ENCODE measurements at regions not wholly inside any gene's neighbourhood (a gene's known extent, or its start where the extent isn't known, plus 50 kb on each side); places are given as distances from the start of the nearest gene placed in this dataset.

DNA sequence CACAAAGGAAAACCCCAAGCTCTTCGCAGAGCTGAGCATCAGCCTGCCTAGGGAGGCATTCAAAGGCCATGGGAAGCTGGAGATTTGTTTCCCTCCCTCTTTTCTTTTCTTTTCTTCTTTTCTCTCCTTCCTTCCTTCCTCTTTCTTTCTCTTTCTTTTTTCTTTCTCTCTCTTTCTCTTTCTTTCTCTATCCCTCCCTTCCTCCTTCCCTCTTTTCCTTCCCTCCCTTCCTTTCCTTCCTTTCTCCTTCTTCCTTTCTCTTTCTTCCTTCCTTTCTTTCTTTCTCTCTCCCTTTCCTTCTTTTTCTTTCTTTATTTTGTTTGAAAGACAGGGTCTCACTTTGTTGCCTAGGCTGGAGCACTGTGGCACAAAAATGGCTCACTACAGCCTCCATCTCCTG is 168.4 kb upstream of the ARL4C start:
- DNase-seq (ENCODE audit: extremely low read depth in 1 of 2, low read depth in 1 of 2), result no peak

DNA sequence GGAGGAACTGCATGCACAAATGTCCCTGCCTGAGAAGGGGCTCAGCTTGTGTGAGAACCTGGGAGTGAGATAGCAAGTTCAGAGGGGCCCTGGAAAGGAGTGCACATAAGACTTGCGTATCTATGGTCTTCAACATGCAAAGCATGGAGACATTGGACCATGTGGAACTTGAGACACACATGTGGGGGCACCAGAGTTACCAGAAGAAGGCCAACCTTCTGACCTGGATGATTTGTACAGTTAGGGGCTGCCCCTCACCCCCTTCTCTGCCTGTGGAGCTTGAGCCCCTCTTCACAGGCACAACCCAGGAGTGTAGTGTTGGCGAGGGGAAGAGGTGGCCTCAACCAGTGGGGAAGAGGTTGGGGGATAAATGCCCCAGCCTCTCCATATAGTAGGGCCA is 165.0 kb upstream of the ARL4C start:
- no peak for DNase-seq (ENCODE audit: extremely low read depth in 1 of 2, low read depth in 1 of 2)

DNA sequence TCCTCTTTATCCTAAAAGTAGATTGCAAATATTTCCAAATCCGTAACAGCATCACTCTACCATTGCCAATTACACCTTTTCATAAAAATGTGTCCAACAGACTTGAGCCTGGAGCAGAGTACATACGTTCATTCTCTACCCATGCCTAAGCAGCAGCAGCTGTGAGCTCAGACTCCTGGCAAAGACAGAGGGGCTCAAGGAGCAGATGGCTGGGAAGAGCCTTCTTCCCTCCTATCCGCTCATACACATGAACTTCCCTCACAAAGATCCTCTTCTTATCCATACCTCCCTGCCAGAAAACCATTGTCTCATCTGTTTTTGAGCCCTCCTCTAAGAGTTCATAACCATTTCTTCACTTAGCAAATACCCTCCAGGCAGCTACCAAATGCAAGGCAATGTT is 164.3 kb upstream of the ARL4C start:
- DNase-seq (ENCODE audit: extremely low read depth in 1 of 2, low read depth in 1 of 2), result no peak

DNA sequence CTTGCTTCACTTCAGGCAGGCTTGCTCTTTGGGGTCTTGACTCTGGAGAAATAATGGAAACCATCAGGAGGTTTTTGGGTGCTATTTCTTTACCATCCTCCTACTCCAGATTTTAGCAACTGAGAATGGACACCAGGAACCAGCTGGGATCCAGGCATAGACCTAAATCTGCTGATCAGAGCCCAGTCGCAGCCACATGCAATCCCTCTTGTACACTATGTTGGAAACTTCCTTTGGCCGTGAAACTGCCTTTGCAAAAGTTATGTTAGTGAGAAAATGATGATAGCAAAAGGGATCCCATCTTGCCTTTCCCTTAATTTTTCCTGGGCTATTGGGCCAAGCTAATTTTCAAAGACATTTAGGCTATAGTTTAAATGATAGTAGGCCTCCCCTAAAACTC is 158.8 kb upstream of the ARL4C start:
- no peak for DNase-seq (ENCODE audit: extremely low read depth in 1 of 2, low read depth in 1 of 2)

DNA sequence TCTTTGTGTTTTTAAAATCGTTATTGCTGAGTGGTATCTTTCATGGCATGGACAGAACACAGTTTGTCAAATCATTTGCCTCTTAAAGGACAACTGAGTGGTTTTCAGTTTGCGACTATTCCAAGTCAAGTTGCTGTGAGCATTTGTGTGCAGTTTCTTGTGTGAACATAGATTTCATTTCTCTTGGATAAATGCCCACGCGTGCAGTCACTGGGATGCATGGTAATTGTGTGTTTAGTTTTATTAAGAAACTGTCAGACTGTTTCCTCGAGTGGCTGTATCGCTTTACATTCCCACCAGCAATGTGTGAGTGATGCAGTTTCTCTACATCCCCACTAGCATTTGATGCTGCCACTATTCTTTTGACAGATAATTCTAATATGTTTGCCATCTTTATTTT is 154.0 kb upstream of the ARL4C start:
- no peak for DNase-seq (ENCODE audit: extremely low read depth in 1 of 2, low read depth in 1 of 2)

DNA sequence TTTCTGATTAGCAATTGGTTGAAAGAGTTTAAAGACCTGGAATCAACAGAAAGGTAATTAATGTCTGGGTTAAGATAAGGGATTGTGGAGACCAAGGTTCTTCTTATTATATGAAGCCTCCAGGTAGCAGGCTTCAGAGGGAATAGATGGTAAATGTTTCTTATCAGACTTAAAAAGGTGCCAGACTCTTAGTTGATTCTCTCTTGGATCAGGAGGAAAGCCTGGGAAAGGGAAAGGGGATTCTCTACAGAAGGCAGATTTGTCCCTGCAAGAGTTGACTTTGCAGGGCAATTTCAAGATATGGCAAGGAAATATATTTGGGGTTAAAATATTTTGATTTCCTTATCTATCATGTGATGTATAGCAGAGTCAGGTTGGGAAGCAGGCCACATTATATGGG is 153.1 kb upstream of the ARL4C start:
- DNase-seq (ENCODE audit: extremely low read depth in 1 of 2, low read depth in 1 of 2), result no peak

DNA sequence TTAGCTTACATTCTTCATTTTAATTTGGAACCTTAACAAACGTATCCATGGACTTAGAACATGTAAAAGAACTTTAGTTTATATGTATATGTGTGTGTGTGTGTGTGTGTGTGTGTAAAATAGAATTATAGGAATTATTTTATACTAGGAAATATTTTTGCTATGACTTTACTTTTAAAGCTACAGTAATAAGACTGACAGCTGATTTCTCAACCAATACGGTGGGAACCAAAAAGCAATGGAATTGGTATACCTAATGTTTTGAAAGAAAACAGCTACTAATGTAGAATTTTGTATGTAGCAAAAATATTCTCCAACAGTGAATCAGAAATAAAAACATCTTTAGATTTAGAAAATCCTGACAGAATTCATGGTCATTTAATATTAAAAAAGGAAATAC is 146.5 kb upstream of the ARL4C start:
- no peak for DNase-seq (ENCODE audit: extremely low read depth in 1 of 2, low read depth in 1 of 2)

DNA sequence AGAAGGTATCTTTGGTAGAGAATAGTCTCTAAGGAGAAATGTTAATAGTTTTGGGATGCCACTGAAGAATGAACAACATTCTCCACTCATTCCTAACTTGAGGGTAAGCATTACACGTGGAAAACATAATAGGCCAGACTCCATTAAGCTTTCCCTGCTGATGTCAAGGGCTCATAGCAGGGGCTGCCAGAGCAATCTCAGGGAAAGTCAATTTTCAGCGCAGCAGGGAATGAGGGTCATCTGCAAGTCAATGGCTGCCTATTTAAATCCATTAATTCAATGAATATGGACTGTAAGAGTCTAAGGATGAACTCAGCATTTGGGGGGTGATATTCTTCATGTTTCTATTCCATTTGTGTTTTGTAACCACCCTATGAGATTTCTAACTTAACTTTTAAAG is 144.2 kb upstream of the ARL4C start:
- DNase-seq (ENCODE audit: extremely low read depth in 1 of 2, low read depth in 1 of 2), result no peak

DNA sequence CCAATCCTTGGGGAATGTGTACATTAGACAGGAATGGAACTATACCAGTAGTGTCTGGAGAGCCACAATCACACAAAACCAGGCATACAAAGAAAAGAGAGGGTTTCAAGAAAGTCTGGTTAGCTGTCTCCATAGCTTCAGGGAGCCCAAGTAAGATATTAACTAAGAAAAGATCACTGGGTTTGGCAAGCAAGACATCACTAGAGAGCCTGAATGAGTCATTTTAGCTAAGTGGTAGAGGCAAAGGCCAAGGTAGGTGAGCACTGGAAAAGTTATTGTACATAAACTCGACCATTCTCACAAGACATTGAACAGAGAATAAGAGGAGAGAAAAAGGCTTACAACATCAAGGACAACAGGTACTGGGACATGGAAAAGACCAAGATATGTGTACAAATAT is 143.8 kb upstream of the ARL4C start:
- no peak for DNase-seq (ENCODE audit: extremely low read depth in 1 of 2, low read depth in 1 of 2)

DNA sequence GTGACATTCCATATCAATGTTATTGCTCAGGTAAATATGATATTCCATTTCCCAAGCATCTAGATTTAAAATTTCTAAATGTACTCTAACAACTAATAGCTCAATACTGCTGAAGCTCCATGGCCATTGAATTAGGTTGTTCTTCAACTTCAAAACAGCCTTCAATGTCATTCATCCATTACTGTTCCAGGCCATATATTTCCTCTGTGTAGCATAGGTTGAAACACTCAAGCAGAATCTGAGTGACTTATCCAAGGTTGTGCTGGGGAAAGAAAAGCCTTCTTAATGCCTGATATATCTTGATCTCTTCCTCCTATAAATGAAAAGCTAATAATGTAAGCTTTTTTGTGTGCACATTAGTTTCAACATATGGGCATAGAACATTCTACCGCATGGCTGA is 142.1 kb upstream of the ARL4C start:
- no peak for DNase-seq (ENCODE audit: extremely low read depth in 1 of 2, low read depth in 1 of 2)

DNA sequence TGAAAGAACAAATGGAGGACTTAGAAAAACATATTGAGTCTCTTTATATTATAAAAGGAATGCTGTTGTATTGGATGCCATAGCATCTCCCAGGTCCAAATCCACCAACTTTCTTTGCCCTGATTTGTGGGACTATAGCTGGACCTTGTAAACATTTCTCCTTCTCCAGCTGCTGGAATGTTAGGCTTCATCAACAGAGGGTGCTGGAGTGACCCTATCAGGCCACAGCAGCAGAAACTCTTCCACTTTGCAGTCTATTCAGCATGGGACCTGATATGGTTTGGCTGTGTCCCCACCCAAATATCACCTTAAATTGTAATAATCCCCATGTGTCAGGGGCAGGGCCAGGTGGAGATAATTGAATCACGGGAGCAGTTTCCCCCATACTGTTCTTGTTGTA is 138.4 kb upstream of the ARL4C start:
- DNase-seq (ENCODE audit: extremely low read depth in 1 of 2, low read depth in 1 of 2), result no peak

DNA sequence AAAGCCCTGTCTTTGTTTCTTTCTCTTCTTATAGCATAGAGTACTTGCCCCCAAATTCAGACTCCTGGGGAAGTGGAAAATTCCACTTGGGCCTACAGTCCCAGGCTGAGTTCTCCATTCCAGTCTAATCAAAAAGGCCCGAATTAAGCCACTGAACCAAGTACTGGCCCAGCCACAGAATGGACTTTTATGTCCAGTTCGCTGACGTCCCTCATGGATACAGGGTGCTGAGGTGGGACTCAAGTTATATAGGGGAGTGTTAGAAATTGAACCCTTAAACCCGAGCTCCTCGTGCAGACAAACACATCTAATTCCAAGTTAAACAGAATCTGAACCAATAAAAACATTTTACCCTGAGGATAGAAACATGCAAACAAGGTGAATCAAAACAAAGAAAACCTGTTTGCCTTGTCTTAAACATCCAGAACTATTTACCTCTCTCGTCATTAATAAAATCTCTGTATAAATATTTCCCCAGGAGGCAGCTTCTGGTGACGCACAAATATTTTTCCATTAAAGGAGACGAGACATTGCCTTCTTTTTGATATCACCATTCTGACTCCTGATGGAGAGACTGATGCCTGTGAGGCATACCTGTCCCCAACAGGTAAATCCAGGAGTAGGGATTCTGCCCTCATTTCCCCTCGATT is 136.8 kb upstream of the ARL4C start:
- no peak for DNase-seq (ENCODE audit: extremely low read depth in 1 of 2, low read depth in 1 of 2)

DNA sequence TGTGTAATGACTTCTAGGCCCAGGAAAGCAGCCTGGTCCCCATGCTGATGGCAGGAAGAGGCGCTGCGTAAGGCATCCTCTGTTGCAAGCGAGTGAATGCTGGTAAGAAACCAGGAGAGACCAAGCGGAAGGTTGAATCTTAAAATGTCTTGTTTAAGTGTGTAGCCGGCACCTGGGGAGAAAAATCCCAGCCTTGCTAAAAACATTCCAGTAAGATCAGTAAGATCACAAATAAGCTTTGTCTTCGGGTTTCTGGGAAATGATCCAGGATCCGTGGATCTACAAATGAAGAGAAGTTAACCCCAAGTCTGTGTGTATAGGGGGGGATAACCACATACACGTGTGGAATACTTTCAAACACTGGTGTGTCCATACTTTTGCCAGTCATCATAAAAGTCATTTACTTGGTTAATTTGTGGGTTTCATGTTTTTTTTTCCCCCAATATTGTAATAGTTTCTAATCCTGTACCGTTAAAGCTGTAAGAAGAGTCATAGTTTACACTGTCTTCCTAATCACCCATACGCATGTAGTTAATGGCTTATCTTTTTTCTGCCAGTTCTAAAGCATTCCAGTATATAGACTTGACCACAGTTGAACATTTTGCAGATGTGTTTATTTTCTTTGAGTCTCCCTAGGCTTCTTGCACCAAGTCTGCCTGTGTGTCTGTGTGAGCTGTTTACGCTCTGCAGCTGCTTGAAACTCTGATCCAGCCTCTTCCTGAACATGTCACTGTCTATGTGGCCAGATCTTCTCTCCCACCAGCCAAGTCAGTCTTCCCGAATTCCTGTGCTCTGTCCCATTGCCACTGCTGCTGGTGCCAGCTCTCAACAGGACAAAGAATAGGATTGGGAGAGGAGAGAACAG is 135.9 kb upstream of the ARL4C start:
- no peak for DNase-seq (ENCODE audit: extremely low read depth in 1 of 2, low read depth in 1 of 2)

DNA sequence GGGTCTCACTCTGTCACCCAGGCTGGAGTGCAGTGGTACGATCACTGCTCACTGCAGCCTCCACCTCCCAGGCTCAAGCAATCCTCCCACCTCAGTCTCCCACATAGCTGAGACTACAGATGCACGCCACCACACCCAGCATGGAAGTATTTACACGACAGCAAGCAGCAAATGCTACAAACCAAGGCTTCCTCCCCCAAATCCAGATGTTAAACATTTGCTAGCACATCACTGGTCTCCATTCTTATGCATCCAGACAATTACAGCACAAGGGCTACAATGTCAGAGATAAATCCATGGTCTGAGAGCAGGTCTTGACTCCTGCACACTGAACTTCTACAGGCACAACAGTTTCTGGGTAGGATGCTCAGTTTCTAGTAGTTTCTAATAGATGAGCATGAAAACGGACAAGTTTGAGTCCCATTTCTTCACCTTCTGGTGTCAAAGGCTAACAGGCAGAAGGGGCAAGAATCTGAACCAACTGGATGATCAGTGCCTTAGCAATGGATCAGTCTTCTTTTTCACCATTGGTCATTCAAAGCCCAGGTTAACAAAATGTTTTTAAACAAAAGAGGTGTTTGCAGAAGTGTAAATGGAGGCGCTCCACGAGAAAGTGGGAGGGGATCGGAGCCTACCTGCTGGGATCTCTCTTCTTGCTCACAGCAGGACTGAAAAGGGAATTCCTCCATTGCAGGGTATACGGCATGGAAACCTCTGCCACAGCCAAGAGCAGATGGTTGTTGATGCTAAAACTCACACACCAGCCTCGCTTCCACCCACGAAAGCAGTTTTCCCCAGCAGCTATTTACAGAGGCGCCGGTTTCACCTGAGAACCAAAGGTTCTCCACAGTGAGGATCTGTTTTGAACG is 135.0 kb upstream of the ARL4C start:
- DNase-seq (ENCODE audit: extremely low read depth in 1 of 2, low read depth in 1 of 2), result no peak

DNA sequence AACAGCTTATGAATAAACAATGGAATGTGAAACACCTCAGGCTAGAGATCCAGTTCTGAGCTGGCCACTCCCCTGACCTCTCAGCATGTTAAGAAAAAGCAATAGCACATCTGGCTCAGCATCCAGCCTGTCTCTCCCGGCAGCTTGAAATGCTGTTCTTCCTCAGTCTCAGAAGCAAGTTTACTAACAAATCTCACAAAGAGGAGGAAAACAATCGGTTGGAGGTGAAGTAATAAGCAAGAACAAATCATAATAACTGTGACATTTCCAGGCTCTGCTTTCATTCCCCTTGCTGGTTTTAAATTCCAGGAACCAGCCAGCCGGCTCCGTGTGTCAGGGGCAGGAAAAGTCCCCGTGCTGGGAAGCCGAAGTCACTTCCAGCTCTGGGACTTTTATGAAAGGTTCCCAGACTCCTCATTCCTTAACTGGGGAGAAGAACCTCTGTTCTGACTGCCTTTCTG is 133.9 kb upstream of the ARL4C start:
- no peak for DNase-seq (ENCODE audit: extremely low read depth in 1 of 2, low read depth in 1 of 2)

DNA sequence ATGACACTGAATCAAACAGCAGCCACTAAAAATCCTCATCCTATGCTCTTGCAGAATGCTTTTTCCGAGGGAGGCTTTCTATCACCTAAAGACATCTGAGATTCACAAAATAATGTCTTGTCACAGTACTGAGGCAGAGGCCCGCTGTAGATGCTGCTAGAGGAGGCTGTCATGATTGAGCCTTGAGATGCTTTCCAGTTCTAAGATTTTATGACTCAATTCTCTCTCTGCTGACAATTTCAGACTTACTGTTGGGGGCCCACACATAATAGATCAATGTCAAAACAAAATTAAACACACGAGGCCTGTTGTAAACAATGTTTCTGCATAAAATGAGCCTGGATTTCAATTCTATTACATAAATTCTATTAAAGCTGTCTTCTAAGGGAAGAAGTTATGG is 132.7 kb upstream of the ARL4C start:
- DNase-seq (ENCODE audit: extremely low read depth in 1 of 2, low read depth in 1 of 2), result no peak

DNA sequence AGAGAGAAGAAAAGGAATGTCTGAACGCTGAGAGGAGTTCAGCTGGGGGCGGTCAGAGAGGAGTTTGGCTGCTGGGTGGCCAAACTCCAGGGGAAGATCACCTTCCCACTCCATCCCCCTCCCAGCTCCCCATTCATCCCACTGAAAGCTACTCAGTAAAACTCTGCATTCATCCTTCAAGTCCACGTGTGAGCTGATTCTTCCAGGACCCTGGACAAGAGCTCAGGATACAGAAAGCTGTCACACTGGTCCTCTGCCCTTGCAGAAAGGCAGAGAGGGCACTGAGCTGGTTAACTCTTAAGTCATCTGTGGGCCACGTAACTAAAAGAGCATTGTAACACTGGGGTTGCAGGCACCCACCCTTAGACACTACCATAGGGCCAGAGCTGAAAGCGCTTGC is 132.1 kb upstream of the ARL4C start:
- no peak for DNase-seq (ENCODE audit: extremely low read depth in 1 of 2, low read depth in 1 of 2)

DNA sequence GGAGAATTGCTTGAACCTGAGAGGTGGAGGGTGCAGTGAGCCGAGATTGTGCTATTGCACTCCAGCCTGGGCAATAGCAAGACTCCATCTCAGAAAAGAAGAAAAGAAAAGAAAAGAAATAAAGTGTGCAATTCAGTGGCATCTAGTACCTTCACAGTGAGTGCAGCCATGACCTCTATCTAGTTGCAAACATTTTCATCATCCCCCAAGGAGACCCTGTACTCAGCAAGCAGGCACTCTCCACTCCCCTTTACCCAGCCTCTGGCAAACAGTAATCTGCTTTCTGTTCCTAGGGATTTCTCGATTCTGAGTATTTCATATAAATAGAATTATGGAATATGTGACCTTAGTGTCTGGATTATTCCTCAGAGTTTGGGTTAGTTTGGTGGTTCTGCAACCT is 130.4 kb upstream of the ARL4C start:
- DNase-seq (ENCODE audit: extremely low read depth in 1 of 2, low read depth in 1 of 2), result no peak

DNA sequence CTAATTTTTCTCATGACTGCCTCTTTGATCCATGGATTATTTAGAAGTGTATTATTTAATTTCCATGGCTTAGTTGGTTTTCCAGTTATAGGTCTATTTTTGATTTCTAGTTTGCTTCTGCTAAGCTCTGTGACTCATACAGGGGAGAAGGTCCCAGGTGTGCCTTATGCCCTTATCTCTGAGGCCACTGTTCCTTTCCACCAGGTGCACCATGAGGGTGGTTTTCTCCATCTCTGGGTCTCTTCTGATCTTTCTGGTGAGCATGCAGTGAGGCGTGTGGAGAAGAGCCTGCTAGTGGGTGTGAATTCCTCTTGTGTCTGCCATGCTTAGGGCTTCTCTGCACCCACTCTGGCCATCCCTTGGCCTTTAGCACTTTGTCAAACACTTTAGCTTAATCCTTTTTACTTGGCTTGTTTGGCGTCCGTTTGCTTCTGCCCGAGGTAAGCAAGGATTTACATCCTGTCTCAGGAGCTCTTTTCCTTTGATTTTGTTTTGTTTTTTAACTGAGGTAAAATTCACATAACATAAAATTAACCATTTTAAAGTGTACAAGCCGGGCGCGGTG is 129.8 kb upstream of the ARL4C start:
- DNase-seq (ENCODE audit: extremely low read depth in 1 of 2, low read depth in 1 of 2), result no peak

DNA sequence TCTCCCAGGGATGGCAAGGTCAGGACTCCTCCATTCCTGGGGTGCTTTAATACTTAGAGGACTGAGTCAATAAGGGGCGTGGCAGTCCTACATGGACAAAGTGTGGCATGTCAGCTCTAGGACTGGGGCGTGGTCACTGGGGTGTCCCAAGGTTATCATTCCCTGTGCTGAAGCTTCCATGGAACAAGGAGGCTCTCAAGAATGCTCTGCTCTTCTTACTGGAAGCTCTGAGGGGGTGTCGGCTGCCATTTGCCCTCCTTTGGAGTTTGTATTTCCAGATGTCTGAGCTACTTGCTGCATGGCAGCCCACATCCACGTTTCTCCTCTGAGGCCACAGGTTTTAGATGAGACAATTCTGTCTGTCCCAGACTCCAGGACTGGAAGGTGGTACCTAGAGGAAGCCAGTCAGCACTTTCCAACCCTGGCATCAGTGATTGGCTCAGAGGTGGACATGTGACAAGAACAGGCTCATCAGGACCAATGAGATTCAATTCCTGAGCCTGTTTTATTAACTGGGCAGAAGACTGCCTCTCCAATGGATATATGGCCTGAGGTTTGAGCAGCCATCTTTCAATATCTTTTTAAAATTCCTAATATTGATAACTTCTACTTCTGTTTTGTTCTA is 128.9 kb upstream of the ARL4C start:
- no peak for DNase-seq (ENCODE audit: extremely low read depth in 1 of 2, low read depth in 1 of 2)

DNA sequence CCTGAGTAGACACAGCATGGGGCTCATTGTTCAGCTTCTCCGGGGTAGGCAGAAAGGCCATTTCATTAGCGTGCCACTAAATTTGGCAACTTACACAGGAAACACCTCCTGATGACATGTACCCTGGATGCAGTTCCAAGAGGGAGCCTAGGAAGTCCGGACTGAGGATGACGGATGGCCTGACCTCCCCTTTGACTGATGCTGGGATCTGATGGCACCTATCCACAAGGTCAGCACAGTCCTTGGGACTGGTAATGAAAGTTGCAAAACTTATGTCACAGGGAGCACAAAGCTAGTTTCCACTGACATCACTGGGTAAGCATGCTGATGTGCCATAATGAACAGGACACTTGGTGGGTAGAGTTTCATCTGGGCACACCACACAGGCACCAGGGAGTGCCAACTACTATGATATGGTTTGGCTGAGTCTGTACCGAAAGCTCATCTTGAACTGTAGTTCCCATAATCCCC is 126.7 kb upstream of the ARL4C start:
- DNase-seq (ENCODE audit: extremely low read depth in 1 of 2, low read depth in 1 of 2), result no peak

Data from stimulated activated CD8-positive, alpha-beta memory T cell treated with anti-CD3 and anti-CD28 coated beads, Interleukin-7, amount 100 ng/mL, for 48 hours (primary cell).